HG03045 (cell line): ENCODE measurements at regions not wholly inside any gene's neighbourhood (a gene's known extent, or its start where the extent isn't known, plus 50 kb on each side); places are given as distances from the start of the nearest gene placed in this dataset.

ENCODE experiments used
- ATAC-seq: cut with Tn5 transposase; IDR thresholded peaks from one replicate; pipeline ENCODE4 v1.9.1; 2021; ENCODE audit warnings: mild to moderate bottlenecking, moderate library complexity; ENCODE audit not compliant: unreplicated experiment

- no peak for ATAC-seq
Measured at GRCh38 chr1:101098327-101098726, 72.7 kb upstream of the DPH5 start.

- ATAC-seq = no peak
Measured at GRCh38 chr1:101089613-101090338, 64.2 kb upstream of the DPH5 start.

- ATAC-seq = no peak
Measured at GRCh38 chr1:101088431-101088830, 62.8 kb upstream of the DPH5 start.

- no peak for ATAC-seq
Measured at GRCh38 chr1:101086783-101087182, 61.2 kb upstream of the DPH5 start.

- no peak for ATAC-seq
Measured at GRCh38 chr1:101081496-101082488, 56.2 kb upstream of the DPH5 start.

GRCh38 chr1:101080859-101081258, 55.3 kb upstream of the DPH5 start:
- ATAC-seq = no peak

- ATAC-seq = no peak
Measured at GRCh38 chr1:101079341-101079740, 53.8 kb upstream of the DPH5 start.

- ATAC-seq = no peak
Measured at GRCh38 chr1:101077849-101078248, 52.3 kb upstream of the DPH5 start.

GRCh38 chr1:101075926-101076325, 50.3 kb upstream of the DPH5 start:
- no peak for ATAC-seq
